Endothelial cell of umbilical vein (primary cell): ENCODE measurements at regions not wholly inside any gene's neighbourhood (a gene's known extent, or its start where the extent isn't known, plus 50 kb on each side); places are given as distances from the start of the nearest gene placed in this dataset.

Experiments
- EZH2 ChIP-seq: IDR thresholded peaks from 2 replicates; pipeline ENCODE4 v1.6.1; 2012; ENCODE audit warnings: borderline replicate concordance, low read depth, mild to moderate bottlenecking, moderate library complexity, low read length, inconsistent platforms; ENCODE audit not compliant: severe bottlenecking
- FOS ChIP-seq: IDR thresholded peaks from 2 replicates; pipeline ENCODE4 v1.6.1; 2011; ENCODE audit warnings: mild to moderate bottlenecking, low read length, moderate library complexity, borderline replicate concordance; ENCODE audit not compliant: insufficient read depth
- GATA2 ChIP-seq: IDR thresholded peaks from 2 replicates; pipeline ENCODE4 v1.7.0; 2011; ENCODE audit warnings: low read depth, mild to moderate bottlenecking, moderate library complexity, mixed read lengths, low read length; ENCODE audit not compliant: insufficient read length, insufficient read depth
- MYC ChIP-seq: IDR thresholded peaks from one replicate; pipeline ENCODE4 v1.6.1; 2011; ENCODE audit warnings: mild to moderate bottlenecking, low read depth, low read length
- POLR2A ChIP-seq: IDR thresholded peaks from 2 replicates; pipeline ENCODE4 v1.6.1; 2012; ENCODE audit warnings: low read depth, mild to moderate bottlenecking, control low read depth, low read length
- POLR2AphosphoS5 ChIP-seq: IDR thresholded peaks from 2 replicates; pipeline ENCODE4 v1.6.1; 2012; ENCODE audit warnings: low read depth, mild to moderate bottlenecking, control low read depth, low read length, moderate library complexity; ENCODE audit not compliant: insufficient read depth
- TF ChIP-seq, protein P1 (sequence below), 2 donors: IDR thresholded peaks; 1 replicate in 1 of 2; 2 replicates in 1 of 2; pipeline ENCODE4 v1.5.1; 2011; ENCODE audit warnings: low read length in 2 of 2, mild to moderate bottlenecking in 2 of 2, moderate library complexity in 2 of 2, control low read depth in 1 of 2, inconsistent platforms in 1 of 2, low read depth in 1 of 2; ENCODE audit not compliant: insufficient read depth in 1 of 2; ENCODE audit errors: extremely low read depth in 1 of 2
- TF ChIP-seq, protein P2 (sequence below): IDR thresholded peaks from 2 replicates; pipeline ENCODE4 v1.6.1; 2011; ENCODE audit not compliant: insufficient read depth, insufficient read length

DNA sequence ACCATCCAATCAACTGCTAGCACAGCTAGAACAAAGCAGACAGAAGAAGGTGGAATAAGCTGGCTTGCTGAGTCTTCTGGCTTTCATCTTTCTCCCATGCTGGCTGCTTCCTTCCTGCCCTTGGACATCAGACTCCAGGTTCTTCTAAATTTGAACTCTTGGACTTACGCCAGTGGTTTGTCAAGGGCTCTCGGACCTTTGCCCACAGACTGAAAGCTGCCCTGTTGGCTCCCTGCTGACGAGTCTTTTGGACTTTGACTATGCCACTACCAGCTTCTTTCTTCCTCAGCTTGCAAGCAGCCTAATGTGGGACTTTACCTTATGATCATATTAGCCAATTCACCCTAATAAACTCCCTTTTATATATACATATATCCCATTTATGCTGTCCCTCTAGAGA is 164.1 kb upstream of the GJE1 start:
- TF ChIP-seq, protein P1, sequence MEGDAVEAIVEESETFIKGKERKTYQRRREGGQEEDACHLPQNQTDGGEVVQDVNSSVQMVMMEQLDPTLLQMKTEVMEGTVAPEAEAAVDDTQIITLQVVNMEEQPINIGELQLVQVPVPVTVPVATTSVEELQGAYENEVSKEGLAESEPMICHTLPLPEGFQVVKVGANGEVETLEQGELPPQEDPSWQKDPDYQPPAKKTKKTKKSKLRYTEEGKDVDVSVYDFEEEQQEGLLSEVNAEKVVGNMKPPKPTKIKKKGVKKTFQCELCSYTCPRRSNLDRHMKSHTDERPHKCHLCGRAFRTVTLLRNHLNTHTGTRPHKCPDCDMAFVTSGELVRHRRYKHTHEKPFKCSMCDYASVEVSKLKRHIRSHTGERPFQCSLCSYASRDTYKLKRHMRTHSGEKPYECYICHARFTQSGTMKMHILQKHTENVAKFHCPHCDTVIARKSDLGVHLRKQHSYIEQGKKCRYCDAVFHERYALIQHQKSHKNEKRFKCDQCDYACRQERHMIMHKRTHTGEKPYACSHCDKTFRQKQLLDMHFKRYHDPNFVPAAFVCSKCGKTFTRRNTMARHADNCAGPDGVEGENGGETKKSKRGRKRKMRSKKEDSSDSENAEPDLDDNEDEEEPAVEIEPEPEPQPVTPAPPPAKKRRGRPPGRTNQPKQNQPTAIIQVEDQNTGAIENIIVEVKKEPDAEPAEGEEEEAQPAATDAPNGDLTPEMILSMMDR (IDR thresholded peaks at IDR 0.05; ENCODE audit: extremely low read depth in 1 of 2, insufficient read depth in 1 of 2, low read depth in 1 of 2, low read length in 2 of 2), result no peak
- TF ChIP-seq POLR2AphosphoS5, result no peak
- no peak for TF ChIP-seq GATA2
- no peak for TF ChIP-seq EZH2
- TF ChIP-seq FOS, result no peak
- no peak for TF ChIP-seq MYC
- TF ChIP-seq POLR2A, result no peak
- TF ChIP-seq, protein P2, sequence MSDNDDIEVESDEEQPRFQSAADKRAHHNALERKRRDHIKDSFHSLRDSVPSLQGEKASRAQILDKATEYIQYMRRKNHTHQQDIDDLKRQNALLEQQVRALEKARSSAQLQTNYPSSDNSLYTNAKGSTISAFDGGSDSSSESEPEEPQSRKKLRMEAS, result no peak
